Activated T-helper 17 cell treated with anti-CD3 and anti-CD28 coated beads, Interleukin-2, amount 50 U/mL, for 72 hours (primary cell): ENCODE measurements at regions not wholly inside any gene's neighbourhood (a gene's known extent, or its start where the extent isn't known, plus 50 kb on each side); places are given as distances from the start of the nearest gene placed in this dataset.

Experiments used
- ATAC-seq: fragments of 150-1000 bp; cut with Tn5 transposase; replicated peaks from 2 replicates; pipeline ENCODE4 v1.10.0; 2021; ENCODE audit warnings: mild to moderate bottlenecking, moderate library complexity
- H3K27ac Mint-ChIP-seq: one replicate; pipeline ENCODE4 v1.8.0; 2022; ENCODE audit warnings: mixed read lengths
- H3K27me3 Mint-ChIP-seq: one replicate; pipeline ENCODE4 v1.8.0; 2022; ENCODE audit warnings: mixed read lengths
- H3K36me3 Mint-ChIP-seq: one replicate; pipeline ENCODE4 v1.8.0; 2022; ENCODE audit warnings: low read depth, mild to moderate bottlenecking, mixed read lengths
- H3K4me1 Mint-ChIP-seq: one replicate; pipeline ENCODE4 v1.8.0; 2022; ENCODE audit warnings: mixed read lengths
- H3K4me3 Mint-ChIP-seq: one replicate; pipeline ENCODE4 v1.8.0; 2022; ENCODE audit warnings: mild to moderate bottlenecking, mixed read lengths
- H3K9me3 Mint-ChIP-seq: one replicate; pipeline ENCODE4 v1.8.0; 2022; ENCODE audit warnings: mixed read lengths

GRCh38 chr21:39124681-39125251 lies 58.5 kb downstream of the PSMG1 start:
- peaks cover 5% of the 10 kb centered on the region for H3K27me3 Mint-ChIP-seq
- H3K4me1 Mint-ChIP-seq = no peaks in the 10 kb centered on the region

DNA sequence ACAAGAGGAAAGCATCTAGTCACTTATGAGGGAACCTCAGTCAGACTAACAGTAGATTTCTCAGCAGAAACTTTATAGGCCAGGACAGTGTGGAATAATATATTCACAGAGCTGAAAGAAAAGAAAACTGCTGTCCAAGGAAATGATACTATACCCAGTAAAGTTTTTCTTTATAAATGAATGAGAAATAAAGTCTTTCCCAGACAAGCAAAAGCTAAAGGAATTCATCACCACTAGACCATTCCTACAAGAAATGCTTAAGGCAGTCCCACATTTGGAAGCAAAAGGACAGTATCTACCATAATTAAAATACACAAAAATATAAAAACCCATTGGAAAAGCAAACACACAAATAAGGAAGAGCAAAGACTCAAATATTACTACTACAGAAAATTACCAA lies 59.9 kb downstream of the PSMG1 start:
- no peak for ATAC-seq
- no peaks in the 10 kb centered on the region for H3K27me3 Mint-ChIP-seq
- no peaks in the 10 kb centered on the region for H3K9me3 Mint-ChIP-seq
- H3K4me3 Mint-ChIP-seq = no peak overlapping the region
- H3K36me3 Mint-ChIP-seq = no peaks in the 10 kb centered on the region
- no peak overlapping the region for H3K27ac Mint-ChIP-seq
- H3K4me1 Mint-ChIP-seq = no peaks in the 10 kb centered on the region

More at GRCh38 chr21:39124681-39125251, 58.5 kb downstream of the PSMG1 start:
- Mint-ChIP-seq H3K9me3 (no peaks in the 10 kb centered on the region), H3K36me3 (no peaks in the 10 kb centered on the region), H3K4me3 (no peak overlapping the region), H3K27ac (no peak overlapping the region)
- ATAC-seq = no peak

- no peak overlapping the region for H3K27ac Mint-ChIP-seq
- no peak for ATAC-seq
- no peaks in the 10 kb centered on the region for H3K36me3 Mint-ChIP-seq
- no peaks in the 10 kb centered on the region for H3K9me3 Mint-ChIP-seq
- H3K27me3 Mint-ChIP-seq = peaks cover 3% of the 10 kb centered on the region
- H3K4me1 Mint-ChIP-seq = no peaks in the 10 kb centered on the region
- no peak overlapping the region for H3K4me3 Mint-ChIP-seq
These were observed 61.5 kb downstream of the PSMG1 start for GRCh38 chr21:39121600-39122355.

- Mint-ChIP-seq H3K4me1 (no peaks in the 10 kb centered on the region), H3K27me3 (peaks cover 3% of the 10 kb centered on the region), H3K9me3 (no peaks in the 10 kb centered on the region), H3K36me3 (no peaks in the 10 kb centered on the region), H3K4me3 (no peak overlapping the region), H3K27ac (no peak overlapping the region)
- ATAC-seq = no peak
These were observed 62.2 kb downstream of the PSMG1 start for GRCh38 chr21:39120876-39121599.

DNA sequence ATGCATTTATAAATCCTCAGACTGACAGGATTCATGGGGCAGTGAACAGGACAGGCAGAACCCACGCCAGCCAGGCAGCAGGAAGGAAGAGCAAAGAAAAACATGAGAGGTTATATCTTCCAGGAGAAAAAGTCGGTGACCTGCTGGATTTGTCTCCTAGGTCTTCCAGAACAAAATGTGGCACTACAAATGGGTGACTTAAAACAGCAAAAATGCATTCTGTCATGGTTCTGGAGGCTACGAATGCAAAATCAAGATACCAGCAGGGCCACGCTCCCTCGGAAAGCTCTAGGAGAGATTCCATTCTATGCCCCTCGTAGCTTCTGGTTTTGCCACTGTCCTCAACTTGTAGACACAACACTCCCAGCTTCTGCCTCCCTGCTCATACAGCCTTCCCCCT lies 63.4 kb downstream of the PSMG1 start:
- no peak for ATAC-seq
- no peaks in the 10 kb centered on the region for H3K9me3 Mint-ChIP-seq
- H3K36me3 Mint-ChIP-seq = no peaks in the 10 kb centered on the region
- no peak overlapping the region for H3K4me3 Mint-ChIP-seq
- no peak overlapping the region for H3K27ac Mint-ChIP-seq
- H3K4me1 Mint-ChIP-seq = no peaks in the 10 kb centered on the region
- H3K27me3 Mint-ChIP-seq = peaks cover 3% of the 10 kb centered on the region

DNA sequence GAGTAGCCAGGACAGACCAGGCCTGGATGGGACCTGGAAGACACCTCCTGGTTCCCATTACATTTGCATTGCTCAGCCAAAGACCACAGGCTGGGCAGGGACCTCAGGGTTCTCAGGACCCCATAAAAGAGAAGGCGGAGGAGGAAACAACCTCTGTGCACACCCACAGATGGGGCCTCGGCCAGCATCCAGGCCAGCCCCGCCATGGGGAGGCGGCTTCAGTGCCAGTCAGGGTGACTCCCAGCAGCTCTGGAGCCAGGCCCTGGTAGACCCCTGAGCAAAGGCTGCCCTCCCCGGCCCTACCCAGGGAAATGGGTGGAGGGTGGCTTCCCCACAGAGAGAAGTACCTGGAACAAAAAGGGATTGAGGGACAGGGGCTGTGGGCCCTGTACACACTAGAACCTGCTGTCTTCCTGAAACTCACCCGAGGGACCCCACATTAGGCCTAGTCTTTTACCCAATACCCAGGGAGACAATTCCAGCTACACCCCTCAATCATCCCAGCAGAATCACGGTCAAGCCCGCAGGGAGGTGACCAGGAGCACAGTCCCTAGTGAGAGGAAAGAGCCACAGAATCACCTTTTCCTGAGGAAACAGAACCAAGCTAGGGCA lies 64.5 kb downstream of the PSMG1 start:
- Mint-ChIP-seq H3K4me1 (no peaks in the 10 kb centered on the region), H3K36me3 (no peaks in the 10 kb centered on the region), H3K4me3 (no peak overlapping the region), H3K27ac (no peak overlapping the region), H3K9me3 (no peaks in the 10 kb centered on the region), H3K27me3 (peaks cover 3% of the 10 kb centered on the region)
- ATAC-seq = no peak

- no peaks in the 10 kb centered on the region for H3K9me3 Mint-ChIP-seq
- no peak for ATAC-seq
- H3K27me3 Mint-ChIP-seq = peaks cover 3% of the 10 kb centered on the region
- H3K27ac Mint-ChIP-seq = no peak overlapping the region
- no peak overlapping the region for H3K4me3 Mint-ChIP-seq
- H3K36me3 Mint-ChIP-seq = no peaks in the 10 kb centered on the region
- H3K4me1 Mint-ChIP-seq = no peaks in the 10 kb centered on the region
These were observed 65.2 kb downstream of the PSMG1 start for GRCh38 chr21:39118061-39118460.

DNA sequence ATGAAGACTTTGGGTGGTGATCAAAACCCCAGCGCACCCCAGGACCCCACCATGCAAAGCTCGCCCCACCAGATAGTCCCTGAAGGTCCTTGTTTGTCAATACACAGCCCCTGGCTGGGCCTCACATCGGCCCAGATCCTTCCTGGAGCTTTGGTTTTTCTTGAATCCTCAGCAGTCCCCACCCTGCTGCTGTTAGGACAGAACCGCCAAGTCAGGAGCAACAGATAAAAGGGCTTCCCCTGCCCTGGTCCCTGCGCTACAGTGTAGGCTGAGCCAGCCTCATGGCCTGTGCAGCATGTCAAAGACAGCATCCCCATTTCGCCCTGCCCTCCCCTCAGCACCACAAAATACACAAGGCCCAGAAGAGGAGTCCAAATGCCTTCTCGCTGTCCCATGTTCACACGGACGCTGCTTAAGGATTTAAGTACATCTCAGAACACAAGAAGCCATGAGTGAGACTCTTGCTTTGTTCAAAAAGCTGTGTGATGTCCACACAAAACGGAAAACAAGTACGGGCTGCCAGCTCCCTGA lies 65.7 kb downstream of the PSMG1 start:
- H3K36me3 Mint-ChIP-seq = no peaks in the 10 kb centered on the region
- H3K4me1 Mint-ChIP-seq = no peaks in the 10 kb centered on the region
- H3K4me3 Mint-ChIP-seq = no peak overlapping the region
- ATAC-seq = no peak
- no peaks in the 10 kb centered on the region for H3K9me3 Mint-ChIP-seq
- peaks cover 3% of the 10 kb centered on the region for H3K27me3 Mint-ChIP-seq
- no peak overlapping the region for H3K27ac Mint-ChIP-seq

DNA sequence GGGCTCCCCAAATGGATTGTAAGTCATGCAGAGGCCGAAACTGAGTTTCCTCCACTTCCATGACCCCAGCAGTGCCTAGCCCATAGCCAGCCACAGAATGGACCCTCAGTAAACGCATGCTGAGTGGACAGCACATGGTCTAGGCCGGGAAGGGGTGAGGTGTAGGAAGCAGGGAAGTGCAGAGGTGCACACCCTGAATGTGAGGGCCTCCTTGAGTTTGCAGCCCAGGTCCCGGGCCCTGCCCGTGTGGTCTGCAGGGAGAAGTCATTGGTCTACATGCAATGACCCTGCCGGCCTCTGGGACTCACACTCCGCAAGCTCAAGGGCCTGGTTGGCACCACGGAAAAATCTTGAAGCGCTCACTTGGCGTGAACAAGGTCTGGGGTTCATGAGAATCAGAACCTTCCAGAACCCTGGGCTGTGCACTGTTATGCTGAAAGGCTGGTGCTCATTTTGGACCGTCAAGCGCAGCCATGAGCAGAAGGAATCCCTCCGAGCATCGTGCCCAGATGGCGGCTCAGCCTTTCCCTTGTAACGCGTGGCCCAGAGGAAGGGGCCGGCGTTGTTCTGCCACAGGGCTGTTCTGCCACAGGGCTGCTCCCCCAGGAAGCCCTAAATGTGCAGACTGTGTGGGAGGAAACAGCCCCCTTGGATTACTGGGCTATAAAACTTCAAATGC lies 66.4 kb downstream of the PSMG1 start:
- ATAC-seq = no peak
- H3K4me3 Mint-ChIP-seq = no peak overlapping the region

DNA sequence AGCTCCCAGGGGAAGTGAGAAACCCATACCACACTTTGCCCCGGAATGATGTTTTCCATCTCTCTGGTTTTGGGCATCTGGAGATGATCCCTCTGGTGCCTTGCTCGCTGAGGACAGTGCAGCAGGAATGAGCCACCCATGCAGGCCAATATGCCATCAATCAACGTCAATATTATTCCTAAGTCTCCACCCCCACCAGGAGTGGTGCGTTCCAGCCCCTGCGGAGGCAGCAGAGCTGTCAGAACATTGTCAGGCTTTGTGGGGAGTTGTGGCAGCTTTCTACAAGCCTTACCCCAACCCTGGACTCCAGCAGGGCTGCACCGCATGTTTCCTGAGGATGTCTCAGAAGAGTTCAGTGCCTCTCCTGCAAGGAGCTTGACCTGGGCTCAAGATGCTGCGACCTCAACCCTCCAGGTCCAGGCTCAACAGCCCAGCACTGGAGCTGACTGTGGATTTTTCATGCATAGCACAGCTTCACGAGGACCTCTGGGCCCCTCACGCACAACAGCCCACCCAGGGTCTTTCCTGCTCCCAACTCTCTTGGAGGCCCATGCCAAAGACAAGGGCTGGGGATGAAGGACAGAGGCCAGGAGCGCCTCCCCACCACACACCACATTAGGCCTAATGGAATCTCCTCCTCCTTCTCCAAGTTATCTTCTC lies 67.5 kb downstream of the PSMG1 start:
- no peak overlapping the region for H3K27ac Mint-ChIP-seq
- no peak for ATAC-seq
- no peaks in the 10 kb centered on the region for H3K9me3 Mint-ChIP-seq
- H3K4me1 Mint-ChIP-seq = no peaks in the 10 kb centered on the region
- no peaks in the 10 kb centered on the region for H3K36me3 Mint-ChIP-seq
- peaks cover 3% of the 10 kb centered on the region for H3K27me3 Mint-ChIP-seq
- no peak overlapping the region for H3K4me3 Mint-ChIP-seq

More for the DNA sequence above, 66.4 kb downstream of the PSMG1 start:
- peaks cover 3% of the 10 kb centered on the region for H3K27me3 Mint-ChIP-seq
- H3K27ac Mint-ChIP-seq = no peak overlapping the region
- no peaks in the 10 kb centered on the region for H3K9me3 Mint-ChIP-seq
- H3K4me1 Mint-ChIP-seq = no peaks in the 10 kb centered on the region
- no peaks in the 10 kb centered on the region for H3K36me3 Mint-ChIP-seq

- Mint-ChIP-seq H3K9me3 (no peaks in the 10 kb centered on the region), H3K4me3 (no peak overlapping the region), H3K27ac (no peak overlapping the region), H3K27me3 (peaks cover 3% of the 10 kb centered on the region), H3K4me1 (no peaks in the 10 kb centered on the region), H3K36me3 (no peaks in the 10 kb centered on the region)
- ATAC-seq = no peak
These were observed 68.2 kb downstream of the PSMG1 start for GRCh38 chr21:39114871-39115575.

GRCh38 chr21:39111931-39112550 lies 71.2 kb downstream of the PSMG1 start:
- H3K36me3 Mint-ChIP-seq = no peaks in the 10 kb centered on the region
- no peak overlapping the region for H3K27ac Mint-ChIP-seq
- H3K27me3 Mint-ChIP-seq = peaks cover 12% of the 10 kb centered on the region
- H3K9me3 Mint-ChIP-seq = no peaks in the 10 kb centered on the region
- H3K4me3 Mint-ChIP-seq = no peak overlapping the region
- no peak for ATAC-seq
- H3K4me1 Mint-ChIP-seq = no peaks in the 10 kb centered on the region

DNA sequence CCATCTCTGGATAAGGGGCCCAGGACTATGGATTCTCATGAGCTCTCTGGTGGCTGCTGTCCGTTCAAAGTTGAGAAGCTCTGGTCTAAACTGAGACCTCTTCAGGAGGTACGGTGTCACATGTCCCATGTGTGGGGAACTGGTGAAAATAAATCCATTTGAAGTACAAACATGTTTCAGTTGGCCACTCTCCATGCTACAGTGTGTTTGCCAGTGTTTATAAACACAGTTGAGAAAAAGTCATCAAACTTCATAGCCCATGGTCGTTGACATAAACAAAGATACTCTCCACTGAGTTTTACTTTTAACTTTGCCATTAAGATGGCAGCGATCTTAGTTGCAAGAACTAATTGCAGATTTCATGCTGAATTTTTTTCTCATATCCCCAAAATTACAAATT lies 72.8 kb downstream of the PSMG1 start:
- Mint-ChIP-seq H3K36me3 (no peaks in the 10 kb centered on the region), H3K4me3 (no peak overlapping the region), H3K4me1 (no peaks in the 10 kb centered on the region), H3K27ac (no peak overlapping the region), H3K27me3 (peaks cover 16% of the 10 kb centered on the region), H3K9me3 (no peaks in the 10 kb centered on the region)
- ATAC-seq = no peak
